CD1c-positive myeloid dendritic cell (primary cell): ENCODE measurements at regions not wholly inside any gene's neighbourhood (a gene's known extent, or its start where the extent isn't known, plus 50 kb on each side); places are given as distances from the start of the nearest gene placed in this dataset.
"Not testable (repeated sequence)": the region's sequence is repeated elsewhere in the genome, so short reads cannot be mapped to it uniquely, and the experiment has no call there.

Source experiments
- DNase-seq: peaks from one replicate; pipeline ENCODE4 v3.0.0-alpha.2; 2016; ENCODE audit errors: extremely low spot score

DNA sequence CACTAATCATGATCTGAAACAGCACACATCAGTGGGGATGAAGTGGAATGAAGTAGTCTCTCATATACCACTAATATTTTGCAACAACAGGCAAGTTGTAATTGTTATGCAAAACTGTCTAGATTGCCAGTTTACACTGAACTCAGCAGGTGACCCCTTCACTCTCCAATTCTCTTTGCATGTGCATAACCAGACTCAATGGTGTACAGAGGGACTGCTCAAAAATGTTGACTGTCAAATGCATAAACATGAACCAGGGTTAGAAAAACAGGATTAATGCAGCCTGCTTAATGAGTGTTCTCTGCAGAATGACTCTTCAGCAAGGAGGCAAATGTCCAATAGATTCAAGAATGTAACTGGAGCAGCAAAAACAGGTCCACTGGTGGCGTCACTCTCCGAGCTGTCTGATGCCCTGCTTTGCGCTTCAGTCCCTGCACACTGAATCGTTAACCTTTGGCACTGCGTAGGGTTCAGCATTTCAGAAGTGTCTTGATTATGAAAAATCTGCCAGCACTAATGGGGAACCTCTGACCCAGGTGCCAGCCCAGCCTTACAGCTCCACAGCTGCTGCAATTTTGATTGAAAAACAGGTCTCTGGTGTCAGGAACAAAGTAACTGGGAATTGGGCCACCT lies 209.3 kb downstream of the TDRD15 start:
- DNase-seq, result no peak

DNA sequence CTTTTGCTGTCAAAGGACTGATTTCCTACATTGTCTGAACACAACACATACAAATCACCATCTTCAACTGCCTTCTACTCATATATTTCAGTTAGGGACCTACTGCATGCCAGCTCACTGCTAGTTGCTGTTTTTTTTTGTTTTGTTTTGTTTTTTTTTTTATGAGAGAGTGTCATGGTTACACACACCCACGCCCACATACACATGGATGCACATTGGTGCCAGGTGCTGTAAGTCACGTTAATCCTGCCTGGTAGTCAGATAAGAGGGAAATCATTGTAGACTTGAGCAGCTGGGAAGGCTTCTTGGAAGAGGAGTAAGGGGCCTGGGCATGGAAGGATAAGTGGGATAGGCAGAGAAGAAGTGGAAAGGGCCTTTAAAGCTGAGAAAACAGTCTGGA lies 209.9 kb downstream of the TDRD15 start:
- DNase-seq, result no peak

- no peak for DNase-seq
Observed at GRCh38 chr2:21346984-21347383, 223.2 kb downstream of the TDRD15 start.

- DNase-seq, result no peak
Observed at GRCh38 chr2:21353879-21354679, 230.3 kb downstream of the TDRD15 start.

DNA sequence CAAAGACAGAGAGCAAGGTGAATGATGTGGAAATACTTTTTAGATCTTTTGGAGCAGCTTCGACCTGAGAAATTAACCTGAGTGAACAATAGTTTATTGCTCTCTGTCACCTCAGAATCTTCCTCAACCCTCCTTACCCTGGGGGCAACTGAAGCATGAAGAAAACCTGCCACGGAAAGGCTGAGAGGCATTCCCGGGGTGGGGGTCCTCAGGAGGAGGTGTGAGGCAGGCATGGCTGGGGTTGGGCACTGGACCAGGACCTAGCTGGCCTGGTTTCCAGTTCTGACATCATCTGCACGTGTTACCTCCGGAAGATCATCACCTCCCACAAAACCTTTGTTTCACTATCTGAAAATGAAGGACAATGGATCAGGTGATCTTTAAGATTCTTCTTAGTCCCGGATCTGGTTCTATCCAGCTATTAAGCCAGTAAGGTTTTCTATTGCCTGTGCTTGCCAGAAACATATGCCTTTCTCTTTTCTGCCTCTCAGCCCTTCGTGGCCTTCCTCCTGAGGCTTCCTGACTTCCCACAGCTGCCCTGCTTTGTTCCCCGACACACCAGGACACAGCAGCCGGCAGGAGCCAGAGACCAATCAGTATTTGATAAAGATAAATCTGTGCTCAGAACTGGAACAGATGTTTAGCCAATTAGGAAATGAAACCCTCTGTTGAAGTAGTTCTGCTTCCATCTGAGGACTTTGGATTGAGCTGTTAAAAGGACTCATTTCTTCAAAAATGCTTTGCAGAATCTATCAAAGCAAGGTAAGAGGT lies 232.5 kb downstream of the TDRD15 start:
- no peak for DNase-seq

DNA sequence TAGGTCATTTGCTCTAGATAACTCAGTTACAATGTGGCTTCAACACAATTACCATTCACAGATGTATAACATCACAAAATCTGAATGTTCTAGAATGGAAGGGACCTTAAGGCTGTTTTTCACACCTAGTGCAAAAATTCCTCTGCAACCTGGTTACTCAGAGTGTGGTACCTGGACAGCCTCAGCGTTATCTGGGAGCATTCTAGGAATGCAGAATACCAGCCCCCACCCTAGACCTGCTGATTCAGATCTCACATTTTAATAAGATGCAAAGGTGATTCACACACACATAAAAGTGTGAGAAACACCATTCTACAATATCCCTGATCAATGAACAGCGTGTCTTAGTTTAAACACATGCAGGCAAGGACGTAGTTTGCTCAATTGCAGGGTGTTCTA lies 233.1 kb downstream of the TDRD15 start:
- no peak for DNase-seq

DNA sequence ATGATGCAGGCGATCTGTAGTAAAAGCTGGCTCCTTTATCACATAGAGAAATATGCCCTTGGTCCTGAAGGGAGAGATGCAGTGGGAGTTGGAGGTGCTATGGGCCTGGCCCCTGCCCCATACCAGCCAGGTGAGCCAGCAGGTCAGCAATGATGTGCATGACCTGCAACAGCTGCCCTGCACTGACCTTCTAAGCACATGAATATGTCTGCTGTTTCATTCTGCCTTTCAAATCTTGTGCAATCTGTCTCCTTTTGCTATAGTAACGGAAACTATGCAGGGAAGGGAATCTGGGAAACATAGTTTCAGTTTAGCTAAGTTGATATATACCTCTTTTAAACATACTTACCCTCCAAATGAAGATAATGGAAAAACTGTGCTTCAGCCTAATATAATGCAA lies 235.2 kb downstream of the TDRD15 start:
- no peak for DNase-seq

DNA sequence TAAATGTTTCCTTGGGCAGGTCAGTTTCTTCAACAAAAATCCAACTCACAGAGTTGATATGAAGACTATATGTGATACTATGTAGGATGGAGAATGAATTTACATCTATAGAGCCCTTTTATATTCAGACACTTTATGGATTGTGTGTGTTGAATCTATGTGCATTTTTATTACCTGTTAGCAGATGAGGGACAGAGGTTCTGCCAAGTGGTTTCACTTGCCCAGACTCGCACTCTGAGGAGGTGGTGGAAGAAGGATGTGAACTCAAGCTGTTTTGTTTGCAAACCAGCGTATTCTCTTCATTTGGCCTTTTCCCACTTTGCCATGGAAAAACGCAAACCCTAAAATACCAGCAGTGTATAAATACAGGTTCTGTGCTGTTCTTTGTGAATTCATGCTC lies 237.6 kb downstream of the TDRD15 start:
- no peak for DNase-seq

GRCh38 chr2:21361957-21362486 lies 238.3 kb downstream of the TDRD15 start:
- DNase-seq, result no peak

DNA sequence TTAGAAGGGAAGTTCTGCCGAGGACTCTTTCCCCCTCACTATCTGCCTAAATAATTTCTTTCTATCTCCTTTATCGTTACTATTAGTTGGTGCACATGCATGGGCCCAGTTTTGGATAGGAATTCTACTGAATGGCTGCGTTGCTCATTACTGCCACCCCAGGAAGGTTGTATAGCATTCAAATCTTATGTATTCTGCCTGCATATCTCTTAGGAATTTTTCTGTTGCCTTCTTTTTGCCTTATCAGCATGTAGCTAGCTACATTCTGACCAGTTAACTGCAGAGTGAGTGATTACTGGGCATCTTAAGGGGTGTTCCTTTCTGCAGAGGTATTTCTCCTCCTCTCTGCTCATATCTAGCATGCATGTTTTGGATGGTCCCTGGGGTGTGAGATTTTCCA lies 239.6 kb downstream of the TDRD15 start:
- DNase-seq, result no peak

GRCh38 chr2:21367421-21367820 lies 243.7 kb downstream of the TDRD15 start:
- DNase-seq, result no peak

- no peak for DNase-seq
Observed at GRCh38 chr2:21369787-21370186, 246.0 kb downstream of the TDRD15 start.

DNA sequence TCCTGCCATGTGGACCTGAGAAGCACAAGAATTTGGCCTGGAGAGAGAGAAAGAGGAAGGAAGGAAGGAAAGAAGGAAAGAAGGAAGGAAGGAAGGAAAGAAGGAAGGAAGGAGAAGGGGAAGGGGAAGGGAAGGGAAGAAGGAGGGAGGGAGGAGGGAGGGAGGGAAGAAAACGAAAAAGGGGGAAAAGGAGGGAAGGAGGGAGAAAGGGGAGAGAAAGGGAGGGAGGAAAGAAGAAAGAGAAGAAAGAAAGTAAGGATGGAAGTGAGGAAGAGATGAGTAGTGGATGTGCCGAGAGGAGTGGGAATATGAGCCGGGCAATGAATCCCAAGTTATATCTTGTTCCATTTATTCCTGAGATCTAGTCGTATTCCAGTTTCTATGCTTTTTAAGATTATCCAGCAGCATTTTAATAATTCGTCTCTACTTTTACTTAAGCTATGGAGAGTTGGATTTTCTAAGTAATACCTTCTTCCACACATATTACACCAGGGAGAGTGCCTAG lies 247.8 kb downstream of the TDRD15 start:
- no peak for DNase-seq

GRCh38 chr2:21372654-21373053 lies 248.9 kb downstream of the TDRD15 start:
- no peak for DNase-seq

DNA sequence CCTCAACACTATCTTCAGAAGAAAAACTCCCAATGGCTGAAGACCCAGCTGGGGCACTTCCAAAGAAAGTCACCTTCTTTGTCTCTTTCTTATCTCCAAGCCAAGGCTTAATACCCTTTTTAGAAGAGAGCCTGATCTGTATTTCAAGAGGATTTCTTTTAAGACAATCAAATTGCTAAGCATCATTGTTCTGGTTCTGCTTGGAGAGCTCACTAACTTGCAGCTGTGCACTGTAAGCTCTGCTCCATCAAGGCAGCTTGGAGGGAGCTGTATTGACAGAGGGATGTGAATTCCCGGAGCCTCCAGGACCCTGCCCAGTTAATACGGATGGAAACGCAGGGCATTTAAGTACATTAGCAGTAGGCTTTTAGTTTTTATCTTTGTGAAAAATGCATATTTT lies 253.1 kb downstream of the TDRD15 start:
- no peak for DNase-seq

- DNase-seq, result no peak
Observed at GRCh38 chr2:21379140-21379539, 255.4 kb downstream of the TDRD15 start.

GRCh38 chr2:21379668-21380067 lies 255.9 kb downstream of the TDRD15 start:
- DNase-seq, result not testable (repeated sequence)

GRCh38 chr2:21381421-21381820 lies 257.7 kb downstream of the TDRD15 start:
- DNase-seq, result no peak

- DNase-seq, result no peak
Observed at GRCh38 chr2:21382701-21383520, 259.1 kb downstream of the TDRD15 start.

- DNase-seq, result no peak
Observed at GRCh38 chr2:21386666-21387065, 262.9 kb downstream of the TDRD15 start.

DNA sequence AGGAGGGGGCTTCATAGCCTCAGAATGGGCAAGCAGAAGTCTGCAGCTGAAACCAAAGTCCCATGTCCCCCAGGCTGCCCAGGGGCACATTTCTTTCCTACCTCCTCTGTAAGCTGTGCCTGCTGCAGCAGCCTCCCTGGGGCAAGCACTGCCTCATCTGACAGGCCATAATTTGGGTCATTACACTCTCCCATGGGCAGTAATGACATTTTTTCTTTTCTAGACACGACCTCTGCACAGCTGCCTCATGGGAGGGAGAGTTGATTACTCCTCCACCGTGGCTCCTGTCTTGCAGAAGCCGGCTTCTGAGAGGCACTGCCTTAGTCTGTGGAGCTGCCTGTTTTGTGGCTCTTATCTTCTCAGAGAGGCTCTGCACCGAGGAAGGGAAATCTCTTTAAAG lies 268.9 kb downstream of the TDRD15 start:
- DNase-seq, result no peak
